ENCODE measurements at regions not wholly inside any gene's neighbourhood (a gene's known extent, or its start where the extent isn't known, plus 50 kb on each side); places are given as distances from the start of the nearest gene placed in this dataset.

DNA sequence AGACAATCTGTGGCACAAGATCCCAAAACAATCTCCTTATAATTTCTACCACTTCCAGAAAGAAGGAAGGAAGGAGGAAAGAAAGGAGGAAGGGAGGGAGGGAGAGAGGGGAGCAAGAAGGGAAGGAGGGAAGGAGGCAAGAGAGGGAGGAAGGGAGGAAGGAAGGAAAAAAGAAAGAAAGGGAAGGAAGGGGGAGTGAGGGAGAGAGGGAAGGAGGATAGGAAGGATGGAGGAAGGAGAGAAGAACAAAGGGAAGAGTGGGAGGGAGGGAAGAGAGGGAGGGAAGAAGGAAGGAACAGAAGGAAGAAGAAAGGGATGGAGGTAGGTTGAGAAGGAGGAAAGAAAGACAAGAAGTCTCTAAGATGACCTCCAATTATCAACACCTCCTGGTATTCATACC is 185.5 kb upstream of the NFE2L3 start:
- DNase-seq, result no peak

DNA sequence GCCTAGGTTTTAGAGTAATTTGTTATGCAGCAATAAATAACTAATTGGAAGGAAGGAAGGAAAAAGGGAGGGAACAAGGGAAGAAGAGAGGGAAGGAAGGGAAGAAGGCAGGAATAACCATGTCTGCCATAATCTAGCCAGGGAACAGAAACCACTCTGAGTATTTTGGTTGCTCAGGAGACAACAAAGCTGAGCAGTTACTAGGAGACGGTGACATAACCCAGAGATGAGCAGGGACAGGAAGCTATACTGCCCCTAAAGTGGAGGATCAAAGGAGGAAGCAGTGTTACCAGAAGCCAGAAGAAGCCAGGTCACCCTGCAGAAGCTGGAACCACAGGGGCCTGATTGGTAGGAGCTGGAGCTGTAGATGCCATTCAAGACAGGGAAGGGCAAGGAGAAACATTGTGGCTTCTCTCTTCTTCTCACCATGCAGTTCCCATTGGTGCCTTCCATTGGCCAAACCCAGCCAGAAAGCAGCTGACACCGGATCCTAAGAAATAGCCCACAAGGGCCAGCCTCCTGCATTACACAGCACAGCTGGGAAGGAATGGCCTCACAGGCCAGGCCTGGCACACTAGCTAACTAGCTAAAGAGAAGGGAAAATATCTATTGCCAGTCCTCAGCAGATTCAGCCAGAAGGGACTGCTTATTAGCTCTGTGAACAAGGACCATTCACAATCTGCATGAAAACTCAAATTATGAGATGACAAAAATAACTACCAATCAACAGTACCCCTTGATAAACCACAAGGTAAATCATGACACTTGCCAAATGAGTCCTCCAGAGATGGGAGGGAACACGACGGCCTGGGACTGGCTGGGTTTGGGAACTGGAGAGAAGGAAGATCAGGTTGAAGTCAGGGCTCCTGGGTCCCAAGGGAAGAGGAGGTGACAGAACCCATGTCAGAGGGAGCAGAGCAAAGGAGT is 184.5 kb upstream of the NFE2L3 start:
- DNase-seq, result no peak

DNA sequence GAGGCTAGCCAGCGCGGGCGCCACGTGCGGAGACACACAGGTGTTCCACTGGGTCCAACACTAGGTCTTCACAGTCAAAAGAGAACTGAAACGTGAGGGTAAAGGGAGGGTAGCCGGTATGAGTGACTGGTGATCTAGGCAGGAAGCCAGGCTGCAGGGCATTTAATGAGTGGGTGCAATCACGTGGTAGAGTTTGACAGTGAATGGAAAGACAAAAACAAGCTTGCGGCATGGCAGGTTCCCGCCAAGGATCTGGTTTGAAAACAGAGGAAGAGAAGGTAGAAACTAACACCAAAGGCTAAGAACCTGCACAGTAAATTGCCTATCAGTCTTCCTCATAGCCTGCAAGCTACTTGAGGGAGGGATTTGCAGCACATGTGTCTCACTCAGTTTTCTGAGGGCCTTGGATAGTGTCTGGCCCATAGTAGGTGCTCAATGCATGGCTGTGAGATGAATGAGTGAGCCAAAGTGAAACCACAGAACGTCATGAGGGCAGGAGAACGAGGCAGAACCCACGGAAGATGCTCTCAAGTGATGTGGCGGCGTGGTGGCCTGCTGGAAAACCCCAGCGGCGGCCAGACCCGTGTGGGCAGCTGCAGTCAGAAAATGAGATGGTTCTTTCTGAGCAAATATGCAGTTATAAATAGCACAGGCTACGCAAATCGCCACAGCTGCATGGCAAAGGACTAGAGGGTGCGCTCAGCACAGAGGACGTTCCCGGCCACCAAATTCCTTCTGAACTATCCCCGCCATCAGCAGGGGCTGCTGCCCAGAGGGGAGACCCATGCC is 183.6 kb upstream of the NFE2L3 start:
- DNase-seq, result no peak

DNA sequence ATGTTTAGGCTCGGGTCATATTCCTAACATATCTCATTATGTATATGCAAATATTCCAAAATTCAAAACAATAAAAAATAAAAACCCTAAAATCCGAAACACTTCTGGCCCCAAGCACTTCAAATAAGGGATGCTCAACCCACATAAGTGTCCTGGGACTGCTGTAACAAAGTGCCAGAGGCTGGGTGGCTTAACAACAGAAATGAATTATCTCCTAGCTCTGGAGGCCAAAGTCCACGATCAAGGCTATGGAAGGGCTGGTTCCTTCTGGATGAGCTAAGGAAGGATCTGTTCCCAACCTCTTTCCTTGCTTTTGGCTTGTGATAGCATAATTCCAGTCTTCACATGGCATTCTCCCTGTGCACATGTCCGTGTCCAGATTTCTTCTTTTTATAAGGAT is 181.6 kb upstream of the NFE2L3 start:
- DNase-seq, result no peak

DNA sequence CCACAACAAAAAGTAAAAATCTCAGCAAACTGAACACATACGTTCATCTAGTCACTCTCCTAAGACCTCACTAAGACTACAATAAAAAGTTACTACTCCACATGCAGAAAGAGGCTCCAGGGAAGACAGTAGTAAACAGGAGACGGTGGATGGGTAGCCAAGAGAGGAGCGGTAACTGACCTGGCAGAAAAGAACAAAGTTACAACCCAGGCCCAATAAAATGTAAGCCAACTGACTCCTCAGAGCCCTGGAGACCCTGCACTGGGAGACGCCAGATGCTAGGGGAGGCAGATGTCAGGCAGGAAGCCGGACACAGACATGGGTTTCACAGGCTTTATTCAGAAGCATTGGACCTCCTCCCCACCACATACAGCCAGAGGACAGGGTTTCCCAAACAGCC is 181.1 kb upstream of the NFE2L3 start:
- DNase-seq, result no peak

DNA sequence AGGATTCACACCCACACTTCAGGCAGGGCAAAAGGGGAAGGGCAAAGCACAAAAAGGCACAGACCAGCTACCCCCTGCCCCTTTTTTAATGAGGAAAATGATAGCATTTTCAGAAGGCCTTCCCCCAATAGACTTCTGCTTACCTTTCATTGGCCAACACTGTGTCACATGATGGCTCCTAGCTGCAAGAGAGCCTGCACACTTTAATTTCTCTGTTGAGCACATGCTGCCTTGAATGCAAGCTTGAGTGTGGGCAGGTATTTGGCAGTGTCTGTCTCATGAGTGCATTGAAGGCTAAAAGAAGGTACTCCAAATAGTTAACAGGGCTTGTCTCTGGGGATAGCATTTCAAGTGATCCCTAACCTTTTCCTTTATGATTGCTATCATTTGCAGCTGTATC is 175.4 kb upstream of the NFE2L3 start:
- no peak for DNase-seq

DNA sequence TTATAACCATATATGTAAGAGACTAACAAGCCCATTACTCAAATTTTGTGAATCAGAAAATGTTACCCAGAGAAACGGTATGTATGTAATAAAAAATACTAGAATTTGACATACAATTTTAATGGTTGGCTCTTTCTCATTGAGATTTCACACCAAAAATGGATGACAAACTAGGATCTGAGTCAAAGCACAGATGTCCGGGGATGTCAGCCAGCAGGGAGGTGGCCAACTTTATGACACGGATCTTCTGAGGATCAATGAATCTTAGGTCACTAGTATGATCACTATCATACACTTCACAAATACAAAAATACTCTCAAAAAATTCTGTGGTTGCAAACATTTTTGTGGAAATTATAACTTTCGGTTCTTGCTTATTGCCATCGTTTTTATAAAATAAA is 173.5 kb upstream of the NFE2L3 start:
- no peak for DNase-seq

DNA sequence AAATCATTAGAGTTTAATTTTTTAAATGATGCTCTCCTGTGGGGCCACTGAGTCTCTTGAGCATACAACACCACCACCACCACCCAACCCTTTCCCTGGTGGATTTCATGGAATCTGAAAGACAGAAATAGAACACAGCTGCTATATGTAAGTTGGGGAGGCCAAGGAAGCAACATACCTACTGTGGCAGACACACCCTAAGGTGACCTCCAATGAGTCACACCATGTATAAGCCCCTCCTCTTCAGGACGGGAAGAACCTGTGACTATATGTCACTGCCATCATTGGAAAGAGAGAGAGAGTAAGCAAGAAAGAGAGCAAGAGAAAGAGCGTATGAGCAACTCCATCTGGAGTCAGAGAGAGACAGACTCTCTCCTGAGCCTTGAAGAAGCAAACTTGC is 172.4 kb upstream of the NFE2L3 start:
- no peak for DNase-seq

DNA sequence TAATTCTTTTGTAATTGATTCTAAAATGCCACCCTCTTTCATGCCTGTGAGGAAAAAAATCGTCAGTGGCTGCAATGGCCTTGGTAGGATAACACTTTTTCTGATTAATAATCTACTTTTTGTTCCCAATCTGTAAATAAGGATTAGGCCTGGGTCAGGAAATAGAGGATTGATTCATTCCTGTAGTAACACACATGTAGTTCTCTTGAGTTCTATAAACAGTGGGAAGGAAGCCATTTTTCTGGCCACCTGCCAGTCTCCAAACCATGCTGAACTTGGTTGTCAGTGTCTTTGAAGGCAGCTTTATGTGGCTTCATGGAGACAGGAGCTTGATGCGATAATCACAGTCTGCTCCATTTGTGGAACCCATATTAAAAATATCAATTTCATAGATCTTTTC is 169.3 kb upstream of the NFE2L3 start:
- no peak for DNase-seq

DNA sequence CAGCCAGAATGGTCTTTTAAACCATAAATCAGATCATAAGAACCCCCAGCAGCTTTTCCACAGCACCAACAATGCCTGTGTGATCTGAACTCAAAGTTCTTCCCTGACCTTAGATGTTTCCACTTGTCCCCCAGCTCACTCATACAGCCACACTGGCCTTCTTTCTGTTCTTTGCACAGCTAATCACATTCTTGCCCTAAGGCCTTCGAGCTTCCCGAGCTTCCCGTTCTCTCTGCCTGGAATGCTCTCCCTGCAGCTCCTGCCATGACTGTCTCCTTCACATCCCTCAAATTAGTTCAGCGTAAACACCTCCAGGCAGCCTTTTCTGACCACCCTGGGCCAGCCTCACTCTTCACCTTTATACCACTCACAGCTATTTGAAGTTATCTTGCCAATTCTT is 166.8 kb upstream of the NFE2L3 start:
- no peak for DNase-seq

DNA sequence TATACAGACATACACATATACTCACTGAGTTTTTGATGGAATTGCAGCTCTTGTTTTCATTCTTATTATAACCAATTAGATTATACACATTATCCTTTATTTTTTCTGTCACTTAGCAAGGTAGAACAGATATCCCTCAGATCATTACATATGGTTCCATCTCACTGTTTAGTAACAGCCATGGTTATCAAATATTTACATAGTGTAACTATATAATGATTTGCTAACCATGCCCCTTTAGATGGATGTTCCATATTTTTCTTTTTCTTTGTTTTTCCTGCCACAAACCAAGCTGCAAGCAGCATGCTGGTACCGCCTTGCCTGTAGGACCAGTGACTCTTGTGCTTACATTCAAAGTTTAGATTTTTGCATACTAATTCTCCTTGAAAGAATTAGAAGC is 163.4 kb upstream of the NFE2L3 start:
- no peak for DNase-seq

DNA sequence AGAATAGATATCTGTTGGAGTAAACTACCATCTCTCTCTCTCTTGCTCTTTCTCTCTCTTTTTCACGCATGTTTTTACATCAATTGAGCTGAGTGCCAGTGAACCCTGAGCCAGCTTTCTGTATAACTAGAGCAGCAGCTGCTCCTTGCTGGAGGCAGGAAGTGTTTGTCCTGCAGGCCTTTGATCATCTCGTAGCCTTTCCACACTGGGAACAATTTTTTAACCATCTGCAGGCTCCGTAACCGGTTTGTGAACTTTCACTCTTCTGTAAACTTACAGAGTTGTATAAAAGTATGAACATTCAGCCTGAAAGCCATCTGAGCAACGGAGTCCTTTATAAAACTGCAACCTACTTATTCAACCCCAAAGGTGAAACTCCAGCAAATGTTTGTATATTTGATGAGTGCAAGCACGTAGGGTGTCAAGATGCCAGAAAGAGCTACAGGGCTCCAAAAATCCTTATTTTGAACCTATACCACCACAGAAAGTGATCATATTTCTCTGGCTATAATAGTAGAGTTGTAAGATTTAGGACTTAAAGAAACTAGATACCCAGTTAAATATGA is 162.8 kb upstream of the NFE2L3 start:
- no peak for DNase-seq

DNA sequence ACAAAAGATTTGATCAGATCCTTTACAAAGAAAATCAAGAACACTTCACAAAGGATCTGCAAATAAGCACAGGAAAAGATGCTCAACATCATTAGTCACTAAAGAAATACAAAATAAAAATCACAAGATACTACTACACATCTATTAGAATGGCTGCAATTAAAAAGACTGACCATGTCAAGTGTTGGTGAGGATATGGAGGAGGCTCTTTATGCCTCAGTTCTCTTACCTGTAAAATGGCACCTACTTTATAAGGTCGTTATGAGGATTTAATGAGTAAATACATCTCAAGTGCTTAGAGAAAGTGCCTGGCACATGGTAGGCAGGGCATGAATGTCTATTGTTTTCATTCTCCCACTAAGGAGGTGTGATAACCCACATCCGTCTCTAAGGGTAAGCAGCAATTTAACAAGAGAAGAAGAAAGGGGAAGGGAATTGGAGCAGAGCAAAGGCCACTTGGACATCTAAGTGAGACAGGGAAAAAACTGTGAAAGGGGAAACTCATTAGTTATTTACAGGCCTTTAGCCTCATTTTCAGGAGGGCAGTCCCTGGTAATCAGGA is 157.5 kb upstream of the NFE2L3 start:
- no peak for DNase-seq

DNA sequence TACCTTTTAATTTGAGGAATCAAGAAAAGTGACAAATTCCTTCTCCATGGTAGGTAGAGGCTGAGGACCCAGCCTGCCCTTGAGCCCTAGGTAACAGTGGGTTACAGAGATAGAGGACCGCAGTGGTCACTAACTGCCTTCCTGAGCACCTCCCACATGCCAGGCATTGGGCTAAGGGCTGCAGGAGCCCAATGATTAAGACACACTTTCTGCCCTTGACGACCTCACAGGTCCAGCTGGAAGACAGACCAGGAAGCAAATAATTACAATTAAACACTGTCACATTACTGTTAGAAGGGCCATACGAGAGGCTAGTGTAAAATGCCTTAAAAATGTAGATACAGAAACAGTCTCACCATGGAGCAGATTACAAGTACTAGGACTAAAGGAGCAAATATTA is 156.8 kb upstream of the NFE2L3 start:
- no peak for DNase-seq

DNA sequence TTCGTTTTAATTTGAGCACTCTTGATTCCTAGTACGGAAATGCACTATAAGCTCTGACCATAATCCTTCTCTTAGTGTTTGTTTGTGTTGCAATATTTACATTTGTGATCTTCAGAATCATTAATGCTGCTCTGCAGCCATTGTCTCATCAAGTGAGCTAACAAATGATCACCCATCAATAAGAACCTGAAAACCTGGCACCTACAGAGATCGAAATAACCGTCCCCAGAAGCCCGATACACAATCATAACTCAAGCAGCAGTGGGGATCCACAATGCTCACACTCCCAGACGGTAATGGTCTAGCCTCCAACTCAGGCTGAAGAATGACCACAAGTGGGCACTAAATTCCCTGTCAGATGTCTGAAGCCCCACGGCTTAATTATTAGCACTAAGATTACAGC is 156.0 kb upstream of the NFE2L3 start:
- no peak for DNase-seq

DNA sequence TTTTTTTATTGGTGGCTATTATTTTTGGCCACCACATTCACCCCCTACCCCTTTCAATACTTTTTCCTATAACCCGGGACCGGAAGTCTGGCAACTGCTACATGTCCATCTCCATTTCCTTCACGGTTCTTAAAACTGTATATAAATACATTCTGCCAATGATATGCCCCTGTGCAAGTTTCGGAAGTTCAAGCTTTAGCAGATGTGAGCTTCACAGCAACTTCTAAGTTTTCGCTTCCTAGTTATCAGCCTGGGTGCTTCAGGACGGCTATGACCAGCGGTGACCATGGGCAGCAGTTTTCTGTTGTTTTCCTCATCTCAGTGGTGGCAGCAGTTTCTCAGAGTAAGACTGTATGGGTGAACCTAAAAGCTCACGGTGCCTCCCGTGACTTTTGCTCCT is 153.5 kb upstream of the NFE2L3 start:
- DNase-seq, result no peak

DNA sequence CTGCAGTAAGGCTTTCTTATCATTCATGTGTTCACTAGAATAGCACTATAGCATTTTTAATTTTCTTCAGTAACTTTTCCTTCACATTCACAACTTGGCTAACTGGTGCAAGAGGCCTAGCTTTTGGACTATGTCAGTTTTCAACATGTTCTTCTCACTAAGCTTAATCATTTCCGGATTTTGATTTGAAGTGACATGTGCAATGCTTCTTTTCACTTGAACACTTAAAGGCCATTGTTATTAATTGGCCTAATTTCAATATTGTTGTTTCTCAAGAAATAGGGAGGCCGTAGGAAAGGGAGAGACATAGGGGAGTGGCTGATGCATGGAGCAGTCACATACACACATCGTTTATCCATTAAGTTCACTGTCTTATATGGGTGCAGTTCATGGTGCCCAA is 151.2 kb upstream of the NFE2L3 start:
- DNase-seq, result no peak

DNA sequence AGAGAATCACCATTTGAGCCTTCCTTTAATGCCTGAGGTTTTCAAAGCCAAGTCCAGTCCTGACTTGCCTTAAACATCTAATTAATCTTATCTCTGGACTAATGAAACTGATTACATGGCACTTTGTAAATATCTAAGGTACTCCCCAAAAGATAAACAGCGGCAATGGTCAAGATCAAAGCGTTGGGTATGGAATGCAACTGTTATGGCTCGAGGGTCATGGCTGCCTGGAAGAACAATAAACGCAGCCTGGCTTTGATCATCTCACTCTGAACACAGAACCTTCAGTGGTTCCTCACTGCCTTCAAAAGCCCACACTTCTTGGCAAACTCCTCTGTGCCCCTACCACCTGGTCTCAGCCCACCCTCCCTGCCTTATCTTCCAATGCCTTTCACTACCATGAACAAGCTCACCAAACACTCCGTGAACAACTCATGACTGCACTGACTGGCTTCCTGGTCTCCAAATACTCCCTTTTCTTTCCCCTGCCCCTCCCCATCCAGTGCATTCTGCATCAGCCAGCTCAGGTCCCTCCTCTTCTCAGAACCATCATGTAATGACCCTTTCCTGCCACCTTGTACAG is 150.2 kb upstream of the NFE2L3 start:
- no peak for DNase-seq

DNA sequence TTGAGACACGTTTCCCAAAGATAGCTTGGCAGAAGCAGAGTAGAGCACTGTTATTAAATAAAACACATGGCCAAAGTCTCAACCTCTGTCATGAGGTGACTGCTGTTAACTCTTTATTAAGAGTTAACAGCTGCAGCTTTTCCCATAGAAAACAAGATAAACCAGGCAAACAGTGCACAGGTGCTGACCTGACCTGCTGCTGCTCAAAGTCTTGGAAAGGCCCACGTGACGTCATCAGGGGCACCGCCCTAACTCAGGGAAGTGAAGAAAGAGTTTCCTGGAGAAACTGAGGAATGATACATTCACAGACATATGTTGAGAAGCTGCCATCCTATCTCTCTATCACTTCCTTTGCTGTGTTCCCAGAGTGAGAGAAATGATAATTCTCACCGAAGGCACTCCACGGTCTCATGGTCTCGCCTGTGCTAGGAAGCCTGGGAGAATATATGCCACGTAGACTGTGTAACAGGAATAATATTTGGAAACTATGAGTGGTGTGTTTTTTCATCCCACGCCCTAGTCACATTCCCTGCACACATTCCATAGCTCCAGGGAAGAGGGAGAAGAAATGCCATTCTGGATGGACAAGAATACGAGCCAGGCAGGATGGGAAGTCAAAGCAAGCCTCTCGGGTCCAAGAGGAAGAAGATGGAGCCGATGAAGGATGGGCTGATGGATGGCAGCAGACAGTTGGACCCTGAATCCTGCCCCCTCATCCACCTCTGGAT is 146.2 kb upstream of the NFE2L3 start:
- no peak for DNase-seq

DNA sequence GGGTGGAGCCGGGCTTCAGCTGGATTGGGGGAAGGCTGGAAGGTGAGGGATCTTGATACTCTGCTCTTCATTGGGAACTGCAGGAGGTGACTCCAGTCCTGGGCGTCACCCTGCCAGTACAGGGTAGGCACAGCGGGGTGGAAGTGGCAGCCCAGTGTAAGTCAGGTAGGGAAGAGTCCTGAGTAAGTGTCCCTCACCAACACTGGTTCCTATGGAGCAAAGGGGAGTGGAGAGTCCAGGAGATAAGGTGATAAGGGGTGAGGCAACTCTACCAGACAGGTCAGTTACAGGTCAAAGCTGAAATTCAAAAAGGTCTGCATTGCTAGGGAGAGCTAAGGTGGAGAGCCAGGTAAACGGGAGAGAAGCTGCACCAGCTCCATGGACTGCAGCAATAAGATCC is 145.6 kb upstream of the NFE2L3 start:
- no peak for DNase-seq

DNA sequence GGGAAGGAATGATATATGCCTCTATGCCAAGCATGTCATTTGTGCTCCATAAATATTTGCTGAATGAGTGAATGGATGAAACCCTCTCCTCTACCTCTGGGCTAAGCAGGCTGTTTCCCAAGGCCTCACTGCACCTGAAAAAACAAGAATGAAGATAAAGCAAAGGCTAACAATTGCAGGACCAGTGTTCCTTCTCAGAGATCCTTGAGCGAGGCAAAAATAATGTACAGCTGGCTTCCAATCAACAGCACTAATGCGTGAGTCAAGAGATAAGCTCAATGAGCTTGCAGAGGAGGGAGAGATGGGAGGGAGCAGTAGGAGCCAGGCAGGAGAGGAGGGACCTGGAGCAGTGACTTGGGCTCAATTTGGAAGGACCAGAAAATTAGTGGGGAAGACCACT is 144.5 kb upstream of the NFE2L3 start:
- no peak for DNase-seq

DNA sequence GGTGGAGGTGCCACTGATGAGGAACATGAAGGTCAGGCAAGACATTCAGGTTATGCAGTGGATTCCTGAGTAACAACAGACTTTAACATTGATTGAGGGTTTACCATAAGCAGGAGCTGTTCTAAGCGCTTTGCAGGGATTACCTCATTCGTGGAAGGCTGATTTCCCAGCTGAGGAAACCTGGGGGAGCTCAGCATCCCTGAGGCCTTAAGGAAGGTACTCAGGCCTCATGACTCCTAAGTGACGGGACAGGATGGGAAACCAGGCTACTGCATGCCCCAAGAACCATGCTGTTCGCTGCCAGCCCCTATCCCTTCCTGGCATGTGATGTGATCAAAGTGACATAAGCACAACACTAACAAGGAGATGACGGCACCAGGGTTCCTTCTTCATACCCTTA is 143.6 kb upstream of the NFE2L3 start:
- no peak for DNase-seq
